ENCODE measurements at regions not wholly inside any gene's neighbourhood (a gene's known extent, or its start where the extent isn't known, plus 50 kb on each side); places are given as distances from the start of the nearest gene placed in this dataset.

- no peak for DNase-seq (ENCODE audit: low read depth in 2 of 3, low spot score in 1 of 3)
Measured at GRCh38 chr10:83963446-83963845, 175.9 kb upstream of the GHITM start.

GRCh38 chr10:83965473-83965872 is 173.8 kb upstream of the GHITM start:
- DNase-seq (ENCODE audit: low read depth in 2 of 3, low spot score in 1 of 3): no peak

GRCh38 chr10:83968052-83968451 is 171.3 kb upstream of the GHITM start:
- DNase-seq (ENCODE audit: low read depth in 2 of 3, low spot score in 1 of 3): no peak

GRCh38 chr10:83978681-83979383 is 160.5 kb upstream of the GHITM start:
- DNase-seq (ENCODE audit: low read depth in 2 of 3, low spot score in 1 of 3): no peak

GRCh38 chr10:83982812-83983211 is 156.5 kb upstream of the GHITM start:
- DNase-seq (ENCODE audit: low read depth in 2 of 3, low spot score in 1 of 3): no peak

- DNase-seq (ENCODE audit: low read depth in 2 of 3, low spot score in 1 of 3): no peak
Measured at GRCh38 chr10:83983578-83984255, 155.6 kb upstream of the GHITM start.

- no peak for DNase-seq (ENCODE audit: low read depth in 2 of 3, low spot score in 1 of 3)
Measured at GRCh38 chr10:83984256-83984640, 155.1 kb upstream of the GHITM start.

GRCh38 chr10:83986800-83987199 is 152.5 kb upstream of the GHITM start:
- DNase-seq (ENCODE audit: low read depth in 2 of 3, low spot score in 1 of 3): no peak

- no peak for DNase-seq (ENCODE audit: low read depth in 2 of 3, low spot score in 1 of 3)
Measured at GRCh38 chr10:83987216-83987615, 152.1 kb upstream of the GHITM start.

GRCh38 chr10:83988435-83988834 is 150.9 kb upstream of the GHITM start:
- no peak for DNase-seq (ENCODE audit: low read depth in 2 of 3, low spot score in 1 of 3)

GRCh38 chr10:83990126-83990525 is 149.2 kb upstream of the GHITM start:
- no peak for DNase-seq (ENCODE audit: low read depth in 2 of 3, low spot score in 1 of 3)

GRCh38 chr10:83991986-83992753 is 147.1 kb upstream of the GHITM start:
- DNase-seq (ENCODE audit: low read depth in 2 of 3, low spot score in 1 of 3): peak in 1 of 3 donors; percentile 18

- DNase-seq (ENCODE audit: low read depth in 2 of 3, low spot score in 1 of 3): no peak
Measured at GRCh38 chr10:83994325-83994724, 145.0 kb upstream of the GHITM start.

- DNase-seq (ENCODE audit: low read depth in 2 of 3, low spot score in 1 of 3): no peak
Measured at GRCh38 chr10:83995738-83996331, 143.5 kb upstream of the GHITM start.

- no peak for DNase-seq (ENCODE audit: low read depth in 2 of 3, low spot score in 1 of 3)
Measured at GRCh38 chr10:84004221-84004620, 135.1 kb upstream of the GHITM start.

GRCh38 chr10:84005403-84005802 is 133.9 kb upstream of the GHITM start:
- no peak for DNase-seq (ENCODE audit: low read depth in 2 of 3, low spot score in 1 of 3)

- no peak for DNase-seq (ENCODE audit: low read depth in 2 of 3, low spot score in 1 of 3)
Measured at GRCh38 chr10:84007482-84007881, 131.8 kb upstream of the GHITM start.

GRCh38 chr10:84008878-84009277 is 130.4 kb upstream of the GHITM start:
- DNase-seq (ENCODE audit: low read depth in 2 of 3, low spot score in 1 of 3): peak; percentile 15 to 38 (median 30)

- DNase-seq (ENCODE audit: low read depth in 2 of 3, low spot score in 1 of 3): no peak
Measured at GRCh38 chr10:84012431-84012830, 126.9 kb upstream of the GHITM start.

GRCh38 chr10:84012831-84013458 is 126.4 kb upstream of the GHITM start:
- no peak for DNase-seq (ENCODE audit: low read depth in 2 of 3, low spot score in 1 of 3)

- DNase-seq (ENCODE audit: low read depth in 2 of 3, low spot score in 1 of 3): no peak
Measured at GRCh38 chr10:84015877-84016595, 123.3 kb upstream of the GHITM start.

Data from stimulated activated CD4-positive, alpha-beta T cell treated with anti-CD3 and anti-CD28 coated beads, Interleukin-12 subunit alpha, Interleukin-12 subunit beta, amount 100 ng/mL, for 48 hours (primary cell).